CD4-positive, alpha-beta T cell treated with Interleukin-17A for 1 hour (primary cell): ENCODE measurements at regions not wholly inside any gene's neighbourhood (a gene's known extent, or its start where the extent isn't known, plus 50 kb on each side); places are given as distances from the start of the nearest gene placed in this dataset.
"Not testable (repeated sequence)": the region's sequence is repeated elsewhere in the genome, so short reads cannot be mapped to it uniquely, and the experiment has no call there.

Source experiments
- DNase-seq: peaks from one replicate; pipeline ENCODE4 v3.0.0-alpha.2; 2020

DNA sequence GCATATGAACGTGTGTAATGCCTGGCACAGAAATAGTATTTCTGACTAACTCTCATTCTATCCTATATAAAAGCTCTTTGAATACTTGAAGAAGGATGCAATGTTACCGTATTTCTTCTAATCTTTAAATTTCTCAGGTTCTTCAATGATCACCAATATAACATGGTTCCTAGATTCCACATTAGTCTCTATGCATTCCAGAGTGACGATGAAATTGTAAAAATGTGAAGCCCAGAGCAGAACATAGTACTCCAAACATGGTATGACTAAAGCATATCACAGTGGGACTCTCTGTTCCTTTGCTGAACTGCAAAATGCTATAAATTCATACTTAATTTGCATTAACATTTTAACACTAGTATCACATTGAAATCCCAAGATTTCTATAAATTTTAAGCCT is 877.6 kb upstream of the CHORDC1 start:
- DNase-seq, result no peak

DNA sequence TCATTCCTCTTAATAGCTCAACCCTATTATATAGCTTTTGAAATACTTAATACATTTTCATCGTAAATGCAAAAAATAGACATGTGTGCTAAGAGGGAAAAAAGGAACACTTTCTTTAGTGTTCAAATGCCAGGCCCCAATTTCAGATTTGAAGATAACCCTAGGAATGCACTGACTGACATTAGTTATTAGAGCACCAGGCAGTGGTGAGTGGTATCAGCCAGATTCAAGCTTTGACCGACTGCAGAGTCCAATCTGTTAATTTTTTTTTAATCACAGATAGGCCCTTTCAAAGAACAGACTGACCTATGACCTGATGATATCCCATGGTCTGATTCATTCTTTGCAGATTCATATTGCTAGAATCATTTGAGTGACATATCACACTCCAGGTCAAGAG is 874.2 kb upstream of the CHORDC1 start:
- no peak for DNase-seq

DNA sequence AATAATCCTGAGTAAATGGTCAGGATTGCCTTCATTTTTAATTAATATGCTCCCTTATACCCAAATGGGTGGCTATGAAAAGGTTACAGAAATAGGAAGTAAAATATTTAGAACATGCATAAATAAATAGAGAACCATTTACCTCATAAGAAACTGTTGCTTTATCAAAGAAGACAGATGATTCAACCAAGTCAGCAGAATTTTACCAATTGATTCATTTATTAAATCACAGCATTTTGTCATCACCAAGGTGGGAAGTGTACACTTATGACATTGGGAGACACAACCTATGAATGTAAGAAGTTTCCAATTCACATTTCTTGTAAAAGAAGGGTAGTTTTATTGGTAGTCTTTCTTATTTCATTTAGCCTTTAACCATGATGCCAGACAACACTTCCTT is 870.3 kb upstream of the CHORDC1 start:
- no peak for DNase-seq

GRCh38 chr11:91091563-91091962 is 868.7 kb upstream of the CHORDC1 start:
- DNase-seq, result no peak

GRCh38 chr11:91086028-91086427 is 863.2 kb upstream of the CHORDC1 start:
- no peak for DNase-seq

- DNase-seq, result no peak
Observed at GRCh38 chr11:91082255-91082654, 859.4 kb upstream of the CHORDC1 start.

DNA sequence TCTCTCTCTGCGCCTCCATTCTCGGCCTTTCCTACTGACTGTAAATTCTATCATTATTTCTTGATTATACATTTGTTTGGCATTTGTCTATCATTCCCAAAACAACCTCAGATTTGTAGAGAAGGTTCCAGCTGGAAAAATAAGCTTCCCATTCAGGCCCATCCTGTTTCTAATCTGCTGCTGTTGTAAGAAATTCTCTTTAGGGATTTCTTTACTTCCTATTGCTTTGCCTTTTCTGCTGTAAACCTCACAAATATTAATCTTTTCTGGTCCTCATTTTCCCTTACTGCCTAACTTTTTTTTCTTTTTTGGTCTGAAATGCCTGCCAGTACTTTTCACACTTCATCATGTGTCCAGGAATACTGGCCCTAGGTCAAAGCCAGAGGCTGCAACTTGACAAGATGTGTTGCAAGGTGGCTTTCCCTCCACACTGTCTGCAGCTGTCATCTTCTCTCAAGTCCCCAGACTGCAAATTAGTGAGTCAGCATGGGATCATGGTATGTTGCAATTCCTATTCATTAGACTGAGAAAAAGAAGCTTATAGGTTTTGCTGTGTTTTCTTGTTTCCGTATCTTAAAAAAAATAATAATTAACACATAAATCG is 858.7 kb upstream of the CHORDC1 start:
- no peak for DNase-seq

DNA sequence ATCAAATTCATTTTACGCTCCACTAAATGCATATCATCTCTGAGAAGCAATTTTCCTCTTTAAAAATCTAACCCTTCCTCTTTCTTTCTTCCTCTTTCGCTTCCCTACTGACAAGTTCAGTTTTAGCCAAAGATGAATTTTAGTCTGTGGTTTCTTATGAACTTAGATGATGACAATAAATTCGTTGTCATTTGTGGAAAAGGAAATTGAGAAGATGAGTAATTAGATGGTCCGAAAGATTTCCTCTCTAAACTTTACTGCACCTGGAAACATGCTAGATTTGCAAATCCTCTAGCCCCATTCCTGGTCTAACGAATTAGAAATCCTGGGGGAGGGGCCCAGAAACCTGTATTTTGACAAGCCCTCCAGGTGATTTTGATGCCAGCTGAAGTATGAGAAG is 855.4 kb upstream of the CHORDC1 start:
- no peak for DNase-seq

DNA sequence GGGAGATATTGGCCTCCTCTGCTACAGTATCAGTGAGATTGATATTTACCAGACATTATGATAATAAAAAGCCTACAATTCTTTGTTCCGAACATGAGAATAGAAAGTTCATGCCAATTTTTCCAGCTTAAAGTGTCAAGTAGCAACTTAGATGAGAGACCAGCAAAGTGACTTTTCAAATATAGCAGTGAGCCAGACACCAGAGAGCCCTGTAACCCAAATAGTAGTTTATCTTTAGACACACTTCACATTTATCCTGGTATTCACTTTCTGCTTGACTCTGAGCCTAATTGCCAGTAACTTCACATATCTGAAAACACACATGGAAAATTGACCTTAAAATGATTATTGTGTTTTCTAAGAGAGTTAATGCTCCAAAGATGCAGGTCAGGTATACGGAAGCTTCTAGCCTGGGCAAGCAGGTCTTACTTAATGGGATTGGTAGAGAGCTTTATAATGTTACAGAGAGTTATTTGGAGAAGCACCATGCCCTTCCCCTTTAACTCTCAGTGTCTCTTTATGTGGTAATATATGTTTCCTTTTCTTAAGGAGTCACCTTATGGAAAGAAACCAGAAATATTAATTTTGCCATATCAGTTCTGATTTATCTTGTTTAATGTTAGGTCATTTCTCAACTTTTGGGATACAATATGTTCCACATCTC is 852.3 kb upstream of the CHORDC1 start:
- DNase-seq, result no peak

- DNase-seq, result no peak
Observed at GRCh38 chr11:91067666-91068065, 844.8 kb upstream of the CHORDC1 start.

DNA sequence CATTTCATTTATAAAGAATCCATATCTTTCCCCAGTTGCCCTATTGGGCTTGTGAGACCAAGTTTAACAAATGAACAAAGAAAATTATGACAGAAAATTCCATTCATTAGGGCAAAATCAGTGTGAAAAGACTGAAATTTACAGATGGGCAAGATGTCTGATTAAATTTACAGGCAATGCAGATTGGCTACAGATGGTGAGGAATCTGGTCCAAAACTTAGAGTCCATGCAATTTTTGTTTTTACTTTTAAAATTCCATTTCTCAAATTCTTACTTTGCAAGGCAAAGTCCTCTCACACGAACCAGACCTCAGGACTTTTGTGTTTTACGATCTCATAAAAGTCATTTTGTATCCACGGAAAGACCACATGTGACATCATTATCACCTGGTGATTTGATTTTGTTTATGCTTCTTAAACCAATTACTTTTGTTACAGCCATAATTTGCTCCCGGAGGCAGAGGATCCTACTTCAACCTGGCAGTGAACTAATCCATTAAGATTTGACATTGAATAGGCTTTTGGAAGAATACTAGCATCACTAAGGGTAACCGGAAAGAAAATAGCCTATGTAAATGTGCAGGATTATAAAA is 843.7 kb upstream of the CHORDC1 start:
- no peak for DNase-seq

DNA sequence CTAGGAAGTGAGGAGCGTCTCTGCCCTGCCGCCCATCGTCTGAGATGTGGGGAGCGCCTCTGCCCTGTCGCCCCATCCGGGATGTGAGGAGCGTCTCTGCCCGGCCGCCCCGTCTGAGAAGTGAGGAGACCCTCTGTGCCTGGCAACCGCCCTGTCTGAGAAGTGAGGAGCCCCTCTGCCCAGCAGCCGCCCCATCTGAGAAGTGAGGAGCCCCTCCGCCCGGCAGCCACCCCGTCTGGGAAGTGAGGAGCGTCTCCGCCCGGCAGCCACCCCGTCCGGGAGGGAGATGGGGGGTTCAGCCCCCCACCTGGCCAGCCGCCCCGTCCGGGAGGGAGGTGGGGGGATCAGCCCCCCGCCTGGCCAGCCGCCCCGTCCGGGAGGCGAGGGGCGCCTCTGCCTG is 840.5 kb upstream of the CHORDC1 start:
- DNase-seq, result not testable (repeated sequence)

DNA sequence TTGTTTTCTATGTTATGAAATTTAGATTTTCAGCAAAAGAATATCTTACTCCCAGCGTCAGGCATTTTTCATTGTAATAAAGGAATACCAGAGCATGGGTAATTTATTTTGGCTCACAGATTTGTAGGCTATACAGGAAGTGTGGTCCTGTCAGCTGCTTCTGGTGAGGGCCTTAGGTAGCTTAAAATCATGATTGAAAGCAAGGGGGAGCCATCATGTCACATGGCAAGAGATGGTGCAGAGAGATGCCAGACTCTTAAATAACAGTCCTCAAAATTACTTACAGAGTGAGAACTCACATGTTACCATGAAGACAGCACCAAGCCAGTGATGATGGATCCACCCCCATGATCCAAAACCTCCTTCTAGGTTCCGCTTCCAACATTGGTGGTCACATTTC is 825.0 kb upstream of the CHORDC1 start:
- DNase-seq, result no peak

DNA sequence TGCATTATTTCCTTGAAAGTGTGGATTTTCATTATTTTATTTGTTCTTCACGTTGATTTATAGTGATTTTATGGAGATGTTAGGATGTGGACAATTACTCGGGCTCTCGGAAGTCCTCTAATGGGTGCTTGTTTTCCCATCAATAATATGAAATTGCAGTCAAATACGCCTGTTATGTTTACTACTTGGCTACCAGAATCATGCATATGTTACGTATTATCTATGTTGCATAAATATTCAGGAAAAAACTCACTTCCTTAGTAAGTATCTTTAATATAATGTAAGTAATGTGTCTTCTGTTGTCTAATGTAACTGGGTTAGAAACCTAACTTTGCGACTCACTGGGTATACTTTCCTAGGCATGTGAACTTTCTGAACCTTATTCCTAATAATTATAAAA is 823.4 kb upstream of the CHORDC1 start:
- no peak for DNase-seq

DNA sequence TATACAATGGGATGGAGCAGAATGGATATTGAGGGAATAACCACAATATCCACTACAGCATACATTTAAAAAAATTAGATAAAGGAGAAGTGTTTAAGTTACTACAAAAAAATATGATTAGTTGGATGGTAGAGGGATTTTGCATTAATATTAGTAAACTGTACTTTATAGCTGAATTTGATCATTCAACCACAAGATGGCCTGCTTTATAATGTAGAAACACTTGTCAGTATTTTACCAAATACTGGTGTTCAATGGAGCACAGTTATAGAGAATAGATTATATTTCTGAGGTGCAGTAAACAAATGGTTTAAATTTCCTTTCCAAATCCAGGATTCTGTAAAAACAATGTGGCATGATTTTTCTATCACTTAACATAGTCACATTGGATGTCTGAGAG is 818.8 kb upstream of the CHORDC1 start:
- DNase-seq, result no peak

DNA sequence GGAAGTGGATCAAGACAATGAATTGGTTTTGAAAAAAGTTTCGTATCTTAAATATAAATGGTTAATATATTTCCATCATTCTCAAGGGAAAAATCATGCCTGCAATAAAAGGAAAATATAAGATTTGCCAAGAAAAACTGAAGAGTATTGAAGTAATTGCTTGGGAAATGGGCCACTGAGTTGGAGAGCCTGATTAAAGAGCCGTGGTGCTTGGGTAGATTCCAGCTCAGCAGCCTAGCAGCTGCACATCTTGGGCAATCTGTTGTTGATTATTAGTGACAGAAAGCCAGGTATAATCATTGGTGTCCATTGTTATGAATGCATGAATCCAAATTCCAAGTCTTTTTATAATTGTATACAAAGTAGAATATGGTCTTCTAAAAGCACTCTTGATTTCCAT is 800.9 kb upstream of the CHORDC1 start:
- no peak for DNase-seq

DNA sequence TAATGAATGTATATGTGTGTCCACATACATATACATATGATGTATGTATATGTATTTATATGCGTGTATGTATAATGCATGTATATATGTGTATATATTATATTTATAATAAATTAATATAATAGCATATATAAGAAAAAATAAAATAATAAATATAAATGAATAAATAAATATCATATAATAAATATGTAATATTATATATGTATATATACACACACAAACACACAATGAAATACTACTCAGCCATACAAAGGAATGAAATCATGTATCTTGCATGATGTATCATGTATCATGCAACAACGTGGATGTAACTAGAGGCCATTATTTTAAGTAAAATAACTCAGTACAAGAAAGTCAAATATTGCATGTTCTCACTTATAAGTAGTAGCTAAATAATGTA is 788.7 kb upstream of the CHORDC1 start:
- no peak for DNase-seq

GRCh38 chr11:91005458-91005857 is 782.6 kb upstream of the CHORDC1 start:
- DNase-seq, result no peak

GRCh38 chr11:90997241-90997640 is 774.4 kb upstream of the CHORDC1 start:
- no peak for DNase-seq

DNA sequence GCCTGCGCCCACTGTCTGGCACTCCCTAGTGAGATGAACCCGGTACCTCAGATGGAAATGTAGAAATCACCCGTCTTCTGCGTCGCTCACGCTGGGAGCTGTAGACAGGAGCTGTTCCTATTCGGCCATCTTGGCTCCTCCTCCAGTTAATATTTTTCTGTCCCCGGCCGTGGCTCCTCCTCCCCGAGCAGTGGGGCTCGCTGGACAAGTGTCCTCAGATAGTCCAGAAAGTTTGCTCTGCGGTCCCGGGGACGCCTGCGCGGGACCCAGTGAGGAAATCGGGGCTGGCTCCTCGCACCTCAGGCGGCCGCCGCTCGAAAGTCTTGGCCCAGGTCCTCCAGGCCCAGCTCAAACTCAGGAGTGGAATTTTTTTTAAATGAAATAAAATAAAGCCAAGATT is 749.3 kb upstream of the CHORDC1 start:
- DNase-seq, result not testable (repeated sequence)

GRCh38 chr11:90947930-90948329 is 725.1 kb upstream of the CHORDC1 start:
- no peak for DNase-seq

DNA sequence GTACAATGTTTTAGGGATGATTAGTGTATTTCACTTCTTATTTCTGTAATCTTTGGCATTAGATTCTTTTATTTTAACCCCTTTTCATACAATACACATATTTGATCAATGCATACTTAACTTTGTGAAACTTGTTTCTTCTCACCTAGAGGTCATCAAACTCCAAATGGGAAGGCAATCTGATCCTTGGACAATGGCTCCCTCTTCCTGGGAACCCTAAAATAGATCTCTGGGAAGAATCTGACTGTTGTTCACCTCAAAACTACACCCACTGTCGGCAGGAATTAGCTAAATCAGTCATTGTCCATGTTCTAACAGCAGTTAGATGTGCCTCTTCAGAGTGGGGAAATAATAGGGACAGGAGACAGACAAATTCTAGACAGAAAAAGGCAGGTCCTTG is 707.4 kb upstream of the CHORDC1 start:
- DNase-seq, result no peak

DNA sequence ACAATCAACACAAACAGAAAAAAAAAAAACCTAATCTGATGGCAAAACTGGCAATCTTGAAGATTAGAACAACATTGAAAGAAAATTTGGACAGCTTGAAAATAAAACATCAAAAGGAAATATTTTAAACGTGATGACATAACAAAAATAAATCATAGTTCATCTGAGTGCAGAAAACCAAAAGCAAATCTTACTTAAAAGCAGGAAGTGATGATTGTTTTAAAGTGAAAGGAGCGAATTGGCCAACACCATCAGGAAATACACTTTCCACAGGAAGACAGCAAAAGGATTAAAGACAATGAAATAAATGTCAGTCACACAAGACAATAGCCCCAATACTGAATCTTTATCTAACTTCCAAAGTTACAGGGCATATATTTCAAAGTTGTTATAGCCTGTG is 696.5 kb upstream of the CHORDC1 start:
- DNase-seq, result no peak

DNA sequence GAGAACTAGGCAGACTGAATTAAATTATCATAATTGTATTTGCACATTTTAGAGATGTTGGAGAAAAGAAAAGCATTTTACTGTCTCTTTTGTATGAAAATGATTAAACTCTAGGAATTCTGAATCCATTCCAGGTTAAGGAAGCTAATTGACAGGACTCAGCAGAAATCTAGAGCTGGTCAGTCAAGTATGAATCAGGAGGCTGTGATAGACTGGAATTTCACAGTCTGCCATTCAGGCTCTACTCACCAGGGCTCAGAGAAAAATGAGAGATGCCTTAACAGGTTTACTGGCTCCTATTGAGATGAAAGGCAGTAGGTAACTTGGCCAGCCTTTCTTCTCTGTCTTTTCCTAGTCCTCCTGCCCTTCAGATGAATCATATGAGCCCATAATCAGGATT is 693.9 kb upstream of the CHORDC1 start:
- DNase-seq, result no peak

- DNase-seq, result no peak
Observed at GRCh38 chr11:90913131-90913668, 690.4 kb upstream of the CHORDC1 start.
